Neural cell (in vitro differentiated cells): ENCODE measurements at regions not wholly inside any gene's neighbourhood (a gene's known extent, or its start where the extent isn't known, plus 50 kb on each side); places are given as distances from the start of the nearest gene placed in this dataset.

Experiments used
- CTCF ChIP-seq: fragments of 450-650 bp; IDR thresholded peaks from 2 replicates; pipeline ENCODE4 v1.5.1; 2014; ENCODE audit warnings: antibody characterized with exemption, mild to moderate bottlenecking, moderate library complexity; ENCODE audit not compliant: poor library complexity, severe bottlenecking
- POLR2AphosphoS5 ChIP-seq: IDR thresholded peaks from 2 replicates; pipeline ENCODE4 v1.6.1; 2012
- SMC3 ChIP-seq: fragments of 450-650 bp; conservative IDR thresholded peaks from 2 replicates; pipeline ENCODE4 v1.6.1; 2014; ENCODE audit warnings: antibody characterized with exemption, mild to moderate bottlenecking, moderate library complexity; ENCODE audit not compliant: poor library complexity

- no peak for TF ChIP-seq POLR2AphosphoS5
- TF ChIP-seq CTCF: no peak
- no peak for TF ChIP-seq SMC3
Observed at GRCh38 chr1:118753976-118754375, 234.2 kb downstream of the TBX15 start.
